ENCODE measurements at regions not wholly inside any gene's neighbourhood (a gene's known extent, or its start where the extent isn't known, plus 50 kb on each side); places are given as distances from the start of the nearest gene placed in this dataset.

DNA sequence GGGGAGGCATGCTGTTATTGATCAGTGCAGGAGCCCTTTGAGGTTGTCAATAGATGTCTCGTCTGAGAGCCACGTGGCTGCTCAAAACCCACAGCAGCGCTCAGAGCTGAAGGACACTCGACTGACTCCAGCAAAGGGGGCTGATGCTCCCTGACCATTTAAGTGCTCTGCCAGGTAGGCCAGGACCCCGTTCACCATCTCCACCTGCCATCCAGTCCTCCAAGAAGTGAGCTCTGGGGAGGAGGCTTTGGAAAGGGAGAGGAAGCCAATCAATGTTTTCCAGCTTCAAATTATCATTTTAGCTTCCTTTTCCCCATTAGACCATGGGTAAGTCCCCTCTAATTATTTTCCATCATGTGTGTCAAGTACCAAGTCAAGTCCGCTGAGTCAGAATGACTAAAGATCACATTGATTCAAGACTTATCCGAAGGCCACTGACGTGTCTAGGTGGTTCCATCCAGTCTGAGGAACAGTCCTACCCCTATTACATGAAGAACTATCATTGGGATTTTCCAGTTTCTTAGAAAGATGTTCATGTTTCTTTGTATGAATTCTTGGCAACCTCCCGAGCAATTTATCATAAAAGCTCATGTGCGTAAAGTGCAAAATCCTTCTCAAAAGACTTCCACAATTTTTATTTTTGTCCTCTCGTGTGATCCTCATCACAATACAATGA is 302.6 kb upstream of the LYZL1 start:
- Mint-ChIP-seq H3K27ac (no peak overlapping the region), H3K27me3 (no peaks in the 10 kb centered on the region), H3K9me3 (ENCODE audit: low read depth) (no peaks in the 10 kb centered on the region), H3K36me3 (ENCODE audit: insufficient read depth) (no peaks in the 10 kb centered on the region), H3K4me1 (ENCODE audit: low read depth) (peaks cover 12% of the 10 kb centered on the region), H3K4me3 (ENCODE audit: low read depth) (no peak overlapping the region)
- TF ChIP-seq, protein P1, sequence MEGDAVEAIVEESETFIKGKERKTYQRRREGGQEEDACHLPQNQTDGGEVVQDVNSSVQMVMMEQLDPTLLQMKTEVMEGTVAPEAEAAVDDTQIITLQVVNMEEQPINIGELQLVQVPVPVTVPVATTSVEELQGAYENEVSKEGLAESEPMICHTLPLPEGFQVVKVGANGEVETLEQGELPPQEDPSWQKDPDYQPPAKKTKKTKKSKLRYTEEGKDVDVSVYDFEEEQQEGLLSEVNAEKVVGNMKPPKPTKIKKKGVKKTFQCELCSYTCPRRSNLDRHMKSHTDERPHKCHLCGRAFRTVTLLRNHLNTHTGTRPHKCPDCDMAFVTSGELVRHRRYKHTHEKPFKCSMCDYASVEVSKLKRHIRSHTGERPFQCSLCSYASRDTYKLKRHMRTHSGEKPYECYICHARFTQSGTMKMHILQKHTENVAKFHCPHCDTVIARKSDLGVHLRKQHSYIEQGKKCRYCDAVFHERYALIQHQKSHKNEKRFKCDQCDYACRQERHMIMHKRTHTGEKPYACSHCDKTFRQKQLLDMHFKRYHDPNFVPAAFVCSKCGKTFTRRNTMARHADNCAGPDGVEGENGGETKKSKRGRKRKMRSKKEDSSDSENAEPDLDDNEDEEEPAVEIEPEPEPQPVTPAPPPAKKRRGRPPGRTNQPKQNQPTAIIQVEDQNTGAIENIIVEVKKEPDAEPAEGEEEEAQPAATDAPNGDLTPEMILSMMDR (IDR thresholded peaks at IDR 0.05; ENCODE audit: unreplicated experiment), result no peak
- DNase-seq (ENCODE audit: low spot score, unreplicated experiment), result no peak

DNA sequence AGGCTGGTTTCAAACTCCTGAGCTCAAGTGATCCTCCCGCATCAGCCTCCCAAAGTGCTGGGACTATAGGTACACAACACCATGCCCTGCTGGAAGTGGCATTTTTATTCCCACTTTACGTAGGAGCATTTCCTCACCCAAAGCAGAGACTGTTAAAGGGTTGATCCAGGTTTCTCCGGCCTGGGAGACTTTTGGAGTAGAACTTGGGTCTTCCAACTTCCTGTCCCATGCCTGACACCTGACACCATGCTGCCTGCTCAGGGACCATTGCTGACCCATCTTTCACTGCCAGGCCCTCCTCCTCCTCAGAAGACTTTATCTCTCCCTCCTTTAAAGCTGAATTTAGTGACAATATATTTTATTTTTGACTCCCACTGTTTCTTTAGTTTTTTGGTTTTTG is 302.0 kb upstream of the LYZL1 start:
- H3K27me3 Mint-ChIP-seq, result no peaks in the 10 kb centered on the region
- peaks cover 14% of the 10 kb centered on the region for H3K4me1 Mint-ChIP-seq (ENCODE audit: low read depth)
- no peaks in the 10 kb centered on the region for H3K9me3 Mint-ChIP-seq (ENCODE audit: low read depth)
- DNase-seq (ENCODE audit: low spot score, unreplicated experiment), result no peak
- no peak overlapping the region for H3K27ac Mint-ChIP-seq
- no peaks in the 10 kb centered on the region for H3K36me3 Mint-ChIP-seq (ENCODE audit: insufficient read depth)
- H3K4me3 Mint-ChIP-seq (ENCODE audit: low read depth), result no peak overlapping the region
- TF ChIP-seq, protein P1 (IDR thresholded peaks at IDR 0.05; ENCODE audit: unreplicated experiment), result no peak

DNA sequence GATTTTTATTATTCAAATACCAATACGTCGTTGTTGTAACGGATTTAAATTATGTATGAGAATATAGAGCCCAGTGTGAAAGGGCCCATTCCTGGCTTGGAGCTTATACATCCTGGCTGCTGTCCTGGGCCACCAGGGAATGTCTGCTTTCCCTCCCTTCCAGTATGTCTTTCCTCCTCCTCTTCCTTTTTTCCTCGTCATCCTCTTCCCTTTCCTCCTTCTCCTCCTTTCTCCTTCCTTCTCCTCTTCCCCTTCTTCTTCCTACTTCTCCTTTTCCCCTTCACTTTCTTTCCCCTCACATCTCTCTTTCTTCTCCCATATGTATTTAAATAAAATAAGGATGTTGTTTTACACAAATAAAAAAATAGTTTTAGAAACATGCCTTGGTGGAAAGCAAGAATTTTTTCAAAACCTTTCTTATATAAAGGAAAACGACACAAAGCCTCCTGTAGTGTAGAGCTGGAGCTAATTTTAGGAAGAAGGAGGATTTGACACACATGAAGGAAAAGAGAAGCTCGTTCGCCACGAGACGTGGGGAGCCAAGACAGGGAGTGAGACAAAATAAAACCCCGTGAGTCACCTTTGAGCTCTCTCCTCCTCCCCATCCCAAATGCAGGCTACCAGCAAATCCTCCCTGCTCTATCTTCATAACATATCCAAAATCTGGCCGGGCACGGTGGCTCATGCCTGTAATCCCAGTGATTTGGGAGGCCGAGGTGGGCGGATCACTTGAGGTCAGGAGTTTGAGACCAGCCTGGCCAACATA is 301.1 kb upstream of the LYZL1 start:
- H3K4me3 Mint-ChIP-seq (ENCODE audit: low read depth), result no peak overlapping the region
- no peak overlapping the region for H3K27ac Mint-ChIP-seq
- no peaks in the 10 kb centered on the region for H3K36me3 Mint-ChIP-seq (ENCODE audit: insufficient read depth)
- H3K4me1 Mint-ChIP-seq (ENCODE audit: low read depth), result peaks cover 15% of the 10 kb centered on the region
- TF ChIP-seq, protein P1 (IDR thresholded peaks at IDR 0.05; ENCODE audit: unreplicated experiment), result no peak
- no peaks in the 10 kb centered on the region for H3K9me3 Mint-ChIP-seq (ENCODE audit: low read depth)
- no peaks in the 10 kb centered on the region for H3K27me3 Mint-ChIP-seq
- DNase-seq (ENCODE audit: low spot score, unreplicated experiment), result no peak

- no peak for DNase-seq (ENCODE audit: low spot score, unreplicated experiment)
- Mint-ChIP-seq H3K4me3 (ENCODE audit: low read depth) (no peak overlapping the region), H3K36me3 (ENCODE audit: insufficient read depth) (no peaks in the 10 kb centered on the region), H3K27ac (no peak overlapping the region), H3K4me1 (ENCODE audit: low read depth) (peaks cover 14% of the 10 kb centered on the region), H3K9me3 (ENCODE audit: low read depth) (no peaks in the 10 kb centered on the region), H3K27me3 (no peaks in the 10 kb centered on the region)
- TF ChIP-seq, protein P1 (IDR thresholded peaks at IDR 0.05; ENCODE audit: unreplicated experiment), result no peak
Measured at GRCh38 chr10:28988980-28989379, 299.9 kb upstream of the LYZL1 start.

DNA sequence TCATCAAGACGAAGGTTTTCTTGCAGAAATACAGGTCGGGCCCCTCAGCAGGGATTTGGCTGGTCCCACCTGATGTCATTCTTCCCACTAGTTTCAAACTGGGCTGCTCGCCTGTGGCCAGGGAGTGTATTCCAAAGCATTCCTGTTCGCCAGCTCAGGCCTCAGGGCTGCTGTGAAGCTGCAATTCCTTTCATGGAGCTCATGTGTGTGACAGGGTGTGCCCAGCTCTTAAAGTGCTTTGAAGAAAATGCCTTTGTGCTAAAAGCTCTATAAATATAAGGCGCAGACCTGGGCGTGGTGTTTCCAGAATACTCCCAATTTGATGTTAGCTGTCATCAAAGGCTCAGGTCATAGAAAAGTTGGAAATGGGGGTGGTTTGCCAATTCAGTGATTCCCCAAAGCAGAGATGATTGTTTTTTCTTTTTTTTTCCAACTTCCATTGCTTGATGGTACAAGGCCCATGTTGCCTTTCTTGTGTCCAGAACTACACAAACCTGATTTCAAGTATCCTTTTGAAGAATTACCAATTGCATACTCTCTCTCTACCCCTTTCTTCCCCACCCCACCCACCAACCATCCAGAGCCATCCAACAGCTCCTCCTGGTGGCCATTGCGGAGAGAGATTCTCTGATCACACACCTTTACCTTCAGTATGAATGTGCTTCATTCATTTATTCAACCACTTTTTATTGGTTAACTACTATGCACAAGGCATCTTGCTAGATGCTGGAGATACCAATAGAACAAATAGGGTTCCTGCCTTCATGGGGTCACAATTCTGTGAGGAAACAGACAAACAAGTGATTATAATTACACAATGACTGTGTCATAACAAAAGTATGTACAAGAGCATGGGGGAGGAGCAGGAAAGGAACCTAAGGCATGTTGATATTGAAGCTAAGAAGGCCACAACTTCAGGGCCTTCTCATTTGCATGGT is 297.3 kb upstream of the LYZL1 start:
- Mint-ChIP-seq H3K4me1 (ENCODE audit: low read depth) (peaks cover 5% of the 10 kb centered on the region), H3K36me3 (ENCODE audit: insufficient read depth) (peaks cover 1% of the 10 kb centered on the region), H3K27me3 (no peaks in the 10 kb centered on the region), H3K4me3 (ENCODE audit: low read depth) (no peak overlapping the region), H3K9me3 (ENCODE audit: low read depth) (peaks cover 7% of the 10 kb centered on the region), H3K27ac (no peak overlapping the region)
- DNase-seq (ENCODE audit: low spot score, unreplicated experiment), result peak; percentile 40
- TF ChIP-seq, protein P1 (IDR thresholded peaks at IDR 0.05; ENCODE audit: unreplicated experiment), result peak; percentile 71

Data from progenitor cell of endocrine pancreas (in vitro differentiated cells).